Heart left ventricle (tissue), 13 donors: ENCODE measurements at regions not wholly inside any gene's neighbourhood (a gene's known extent, or its start where the extent isn't known, plus 50 kb on each side); places are given as distances from the start of the nearest gene placed in this dataset.

Experiments used
- POLR2A ChIP-seq, 2 donors: fragments of 450-650 bp; IDR thresholded peaks; one replicate each; pipeline ENCODE4 v1.6.1; 2017; ENCODE audit warnings: antibody characterized with exemption in 2 of 2, mild to moderate bottlenecking in 2 of 2, moderate library complexity in 2 of 2
- TF ChIP-seq, protein P1 (sequence below), 12 donors: fragments of 200-600 bp; sonication (generic) in 4 of 12; IDR thresholded peaks; one replicate each; pipeline versions ENCODE4 v1.5.0 to v1.8.0; 2018 to 2022; ENCODE audit warnings: antibody characterized with exemption in 12 of 12, mild to moderate bottlenecking in 5 of 12
- donor health status: ischemic (EF 13 %, LVEDD 7.1; RV severe dilation, severe dysfunction).
- donor health status: DM: no; HTN: yes; CAD: no.
- donor health status: DM: no; HTN: no; CAD: no.
- donor health status: ischemic (EF 25% LVEDD 6.9; RV normal size, moderate dysfunction).
- donor health status: ischemic (EF 25% LVEDD 5.7; RV mildly dilated, moderate dysfunction).
- donor health status: ischemic (EF 35%, LVEDD 5.7; RV mildly dilated, moderate dysfunction).
- donor health status: nonischemic (EF 11% LVEDD 7.7; RV severe dilation, severe dysfunction).
- donor health status: DM: yes; HTN: yes; CAD: no.
- donor health status: PGD.
- donor health status: ischemic (EF 29% LVEDD 5.4; RV normal size, mild dysfunction).
- donor health status: nonischemic (EF 23%, LVEDD 6.1; RV moderate dilation, normal function).

- TF ChIP-seq, protein P1, sequence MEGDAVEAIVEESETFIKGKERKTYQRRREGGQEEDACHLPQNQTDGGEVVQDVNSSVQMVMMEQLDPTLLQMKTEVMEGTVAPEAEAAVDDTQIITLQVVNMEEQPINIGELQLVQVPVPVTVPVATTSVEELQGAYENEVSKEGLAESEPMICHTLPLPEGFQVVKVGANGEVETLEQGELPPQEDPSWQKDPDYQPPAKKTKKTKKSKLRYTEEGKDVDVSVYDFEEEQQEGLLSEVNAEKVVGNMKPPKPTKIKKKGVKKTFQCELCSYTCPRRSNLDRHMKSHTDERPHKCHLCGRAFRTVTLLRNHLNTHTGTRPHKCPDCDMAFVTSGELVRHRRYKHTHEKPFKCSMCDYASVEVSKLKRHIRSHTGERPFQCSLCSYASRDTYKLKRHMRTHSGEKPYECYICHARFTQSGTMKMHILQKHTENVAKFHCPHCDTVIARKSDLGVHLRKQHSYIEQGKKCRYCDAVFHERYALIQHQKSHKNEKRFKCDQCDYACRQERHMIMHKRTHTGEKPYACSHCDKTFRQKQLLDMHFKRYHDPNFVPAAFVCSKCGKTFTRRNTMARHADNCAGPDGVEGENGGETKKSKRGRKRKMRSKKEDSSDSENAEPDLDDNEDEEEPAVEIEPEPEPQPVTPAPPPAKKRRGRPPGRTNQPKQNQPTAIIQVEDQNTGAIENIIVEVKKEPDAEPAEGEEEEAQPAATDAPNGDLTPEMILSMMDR (IDR thresholded peaks at IDR 0.05) = no peak
- TF ChIP-seq POLR2A (IDR thresholded peaks at IDR 0.05) = no peak
Observed at GRCh38 chr2:48110492-48110891, 204.0 kb upstream of the FOXN2 start.
